ENCODE measurements at regions not wholly inside any gene's neighbourhood (a gene's known extent, or its start where the extent isn't known, plus 50 kb on each side); places are given as distances from the start of the nearest gene placed in this dataset.

- H3K4me3 ChIP-seq (ENCODE audit: low read depth, low read length) = no peak overlapping the region
- TF ChIP-seq CTCF (IDR thresholded peaks at IDR 0.05; ENCODE audit: low read depth, low read length) = no peak
- H3K27me3 ChIP-seq (ENCODE audit: insufficient read depth, low read depth, severe bottlenecking) = peaks cover 53% of the 10 kb centered on the region
- no peaks in the 10 kb centered on the region for H3K36me3 ChIP-seq
- no peak for DNase-seq
- no peak overlapping the region for H3K27ac ChIP-seq
- no peaks in the 10 kb centered on the region for H3K9me3 ChIP-seq (ENCODE audit: severe bottlenecking)
Measured at GRCh38 chr4:178070163-178070562, 627.9 kb upstream of the AGA start.

GRCh38 chr4:178080312-178080711 is 638.1 kb upstream of the AGA start:
- no peak for TF ChIP-seq CTCF (IDR thresholded peaks at IDR 0.05; ENCODE audit: low read depth, low read length)
- no peak overlapping the region for H3K4me3 ChIP-seq (ENCODE audit: low read depth, low read length)
- DNase-seq = no peak

GRCh38 chr4:178081176-178081575 is 638.9 kb upstream of the AGA start:
- no peak for TF ChIP-seq CTCF (IDR thresholded peaks at IDR 0.05; ENCODE audit: low read depth, low read length)
- Histone ChIP-seq H3K9me3 (ENCODE audit: severe bottlenecking) (no peaks in the 10 kb centered on the region), H3K36me3 (no peaks in the 10 kb centered on the region), H3K27me3 (ENCODE audit: insufficient read depth, low read depth, severe bottlenecking) (peaks cover 63% of the 10 kb centered on the region), H3K27ac (no peak overlapping the region), H3K4me3 (ENCODE audit: low read depth, low read length) (no peak overlapping the region)
- DNase-seq = no peak

More at GRCh38 chr4:178080312-178080711, 638.1 kb upstream of the AGA start:
- H3K36me3 ChIP-seq = no peaks in the 10 kb centered on the region
- peaks cover 64% of the 10 kb centered on the region for H3K27me3 ChIP-seq (ENCODE audit: insufficient read depth, low read depth, severe bottlenecking)
- H3K9me3 ChIP-seq (ENCODE audit: severe bottlenecking) = no peaks in the 10 kb centered on the region
- H3K27ac ChIP-seq = no peak overlapping the region

- H3K9me3 ChIP-seq (ENCODE audit: severe bottlenecking) = no peaks in the 10 kb centered on the region
- H3K27me3 ChIP-seq (ENCODE audit: insufficient read depth, low read depth, severe bottlenecking) = peaks cover 64% of the 10 kb centered on the region
- H3K4me3 ChIP-seq (ENCODE audit: low read depth, low read length) = no peak overlapping the region
- no peak overlapping the region for H3K27ac ChIP-seq
- DNase-seq = no peak
- no peaks in the 10 kb centered on the region for H3K36me3 ChIP-seq
- no peak for TF ChIP-seq CTCF (IDR thresholded peaks at IDR 0.05; ENCODE audit: low read depth, low read length)
Measured at GRCh38 chr4:178081896-178082295, 639.7 kb upstream of the AGA start.

- no peak for DNase-seq
- H3K9me3 ChIP-seq (ENCODE audit: severe bottlenecking) = no peaks in the 10 kb centered on the region
- no peaks in the 10 kb centered on the region for H3K36me3 ChIP-seq
- TF ChIP-seq CTCF (IDR thresholded peaks at IDR 0.05; ENCODE audit: low read depth, low read length) = no peak
- peaks cover 66% of the 10 kb centered on the region for H3K27me3 ChIP-seq (ENCODE audit: insufficient read depth, low read depth, severe bottlenecking)
- H3K27ac ChIP-seq = no peak overlapping the region
- no peak overlapping the region for H3K4me3 ChIP-seq (ENCODE audit: low read depth, low read length)
Measured at GRCh38 chr4:178082906-178083305, 640.7 kb upstream of the AGA start.

GRCh38 chr4:178083968-178084367 is 641.7 kb upstream of the AGA start:
- no peak overlapping the region for H3K27ac ChIP-seq
- H3K9me3 ChIP-seq (ENCODE audit: severe bottlenecking) = no peaks in the 10 kb centered on the region
- peaks cover 69% of the 10 kb centered on the region for H3K27me3 ChIP-seq (ENCODE audit: insufficient read depth, low read depth, severe bottlenecking)
- H3K4me3 ChIP-seq (ENCODE audit: low read depth, low read length) = no peak overlapping the region
- DNase-seq = no peak
- H3K36me3 ChIP-seq = no peaks in the 10 kb centered on the region
- no peak for TF ChIP-seq CTCF (IDR thresholded peaks at IDR 0.05; ENCODE audit: low read depth, low read length)
